HepG2 (cell line): ENCODE measurements at regions not wholly inside any gene's neighbourhood (a gene's known extent, or its start where the extent isn't known, plus 50 kb on each side); places are given as distances from the start of the nearest gene placed in this dataset.
A peak's percentile ranks its signal among the peaks of the same experiment; 100 is the strongest.

Experiments used
- ATAC-seq: fragments of 200-7000 bp; cut with Tn5 transposase; 3 replicates; pipeline ENCODE4 v1.9.1; 2020; ENCODE audit warnings: mild to moderate bottlenecking, moderate library complexity
- BruUV-seq: library from RNA; stranded (reverse); fragments of 400-500 nt; replicated peaks from 2 replicates; lab custom pipeline; 2021; lab: Mats Ljungman, UMichigan
- CTCF ChIA-PET: fragments of 300-600 bp; formaldehyde crosslinking; extraction: SDS; loops from one replicate; lab custom pipeline; 2021; ENCODE audit warnings: low total read pairs, inconsistent platforms, low intra/inter-chr PET ratio; lab: Yijun Ruan, JAX
- POLR2A ChIA-PET: fragments of 350-600 bp; sonication (Branson Sonifier 250); formaldehyde crosslinking; loops from one replicate; lab custom pipeline; 2020; ENCODE audit warnings: antibody characterized with exemption, inconsistent platforms; lab: Yijun Ruan, JAX
- DNase-seq: peaks from one replicate; pipeline ENCODE4 v3.0.0-alpha.2; 2015; ENCODE audit warnings: low spot score
- FAIRE-seq: peaks from 3 replicates; lab custom pipeline; 2011; peaks lifted over from hg19 to GRCh38; lab: Jason Lieb, UNC
- H2AFZ ChIP-seq: one replicate; pipeline ENCODE4 v1.6.1; 2011; ENCODE audit warnings: low read length, inconsistent platforms
- H3K27ac ChIP-seq: fragments of 300-600 bp; 3 replicates; pipeline ENCODE4 v1.8.0; 2011; ENCODE audit warnings: mixed run types, mild to moderate bottlenecking, mixed read lengths, low read length, inconsistent platforms; ENCODE audit not compliant: insufficient read depth; ENCODE audit errors: extremely low read length
- H3K27me3 ChIP-seq, 2 experiments: fragments of 200-600 bp in 1 of 2; 2 replicates in 1 of 2; 3 replicates in 1 of 2; pipeline versions ENCODE4 v1.6.0 to v1.8.0; 2011; ENCODE audit warnings: low read length in 2 of 2, mild to moderate bottlenecking in 2 of 2, moderate library complexity in 2 of 2, inconsistent platforms in 1 of 2; ENCODE audit not compliant: insufficient read depth in 2 of 2, control insufficient read depth in 1 of 2
- H3K36me3 ChIP-seq, 2 experiments: fragments of 200-600 bp in 1 of 2; replicated peaks in 1 of 2; 2 replicates in 1 of 2; 3 replicates in 1 of 2; pipeline versions ENCODE4 v1.5.1 to v1.8.0; 2011; ENCODE audit warnings: low read length in 2 of 2, inconsistent platforms in 1 of 2; ENCODE audit not compliant: insufficient read depth in 2 of 2, control insufficient read depth in 1 of 2
- H3K4me1 ChIP-seq: 2 replicates; pipeline ENCODE4 v1.5.1; 2012; ENCODE audit warnings: low read length, inconsistent platforms; ENCODE audit not compliant: insufficient read depth
- H3K4me2 ChIP-seq: 2 replicates; pipeline ENCODE4 v1.6.0; 2011; ENCODE audit warnings: low read depth, low read length, inconsistent platforms
- H3K4me3 ChIP-seq, 3 experiments: fragments of 200-600 bp in 1 of 3; sonication (generic), shearing (Covaris generic) in 1 of 3; replicated peaks in 1 of 3; 2 replicates each; pipeline ENCODE4 v1.5.1; 2011 to 2016; ENCODE audit warnings: low read length in 3 of 3, inconsistent platforms in 2 of 3, low read depth in 2 of 3, mild to moderate bottlenecking in 2 of 3, control low read depth in 1 of 3, mixed read lengths in 1 of 3; ENCODE audit not compliant: insufficient read depth in 1 of 3
- H3K79me2 ChIP-seq: one replicate; pipeline ENCODE4 v1.6.1; 2011; ENCODE audit warnings: low read length, inconsistent platforms; ENCODE audit not compliant: insufficient read depth
- H3K9ac ChIP-seq: 2 replicates; pipeline ENCODE4 v1.6.0; 2011; ENCODE audit warnings: mild to moderate bottlenecking, low read depth, low read length, inconsistent platforms; ENCODE audit not compliant: insufficient read depth
- H3K9me3 ChIP-seq: 2 replicates; pipeline ENCODE4 v1.5.1; 2012; ENCODE audit warnings: mild to moderate bottlenecking, low read length
- H4K20me1 ChIP-seq: 2 replicates; pipeline ENCODE4 v1.6.0; 2011; ENCODE audit warnings: inconsistent platforms, mild to moderate bottlenecking, low read length, moderate library complexity; ENCODE audit not compliant: insufficient read depth
- ATF2 ChIP-seq: sonication (generic); formaldehyde crosslinking; IDR thresholded peaks from 2 replicates; pipeline ENCODE4 v1.4.0; 2020; ENCODE audit warnings: missing genetic modification reagents
- ATM ChIP-seq: fragments of 450-650 bp; IDR thresholded peaks from 2 replicates; pipeline ENCODE4 v1.7.1; 2017; ENCODE audit warnings: mild to moderate bottlenecking, borderline replicate concordance
- BCL3 ChIP-seq: sonication (generic); formaldehyde crosslinking; IDR thresholded peaks from 2 replicates; pipeline ENCODE4 v1.5.1; 2020; ENCODE audit warnings: mild to moderate bottlenecking, missing genetic modification reagents, moderate library complexity
- CREB1 ChIP-seq, 2 experiments: fragments of 450-650 bp in 1 of 2; IDR thresholded peaks; 2 replicates each; pipeline ENCODE4 v1.6.1; 2016 to 2017; ENCODE audit warnings: control low read depth in 1 of 2, mild to moderate bottlenecking in 1 of 2, missing compliant biosample characterization in 1 of 2, missing genetic modification characterization in 1 of 2
- CREBL2 ChIP-seq: sonication (generic); formaldehyde crosslinking; IDR thresholded peaks from 2 replicates; pipeline ENCODE4 v1.8.1; 2023; ENCODE audit warnings: missing genetic modification reagents, mild to moderate bottlenecking, borderline replicate concordance
- MAFK ChIP-seq, 2 experiments: IDR thresholded peaks in 1 of 2; conservative IDR thresholded peaks in 1 of 2; 2 replicates each; pipeline ENCODE4 v1.6.1; 2011; ENCODE audit warnings: improper control_type of control experiment in 2 of 2, low read length in 2 of 2
- MAZ ChIP-seq, 2 experiments: sonication (generic) in 1 of 2; formaldehyde crosslinking in 1 of 2; IDR thresholded peaks; 2 replicates each; pipeline versions ENCODE4 v1.5.0 to v1.6.1; 2012 to 2020; ENCODE audit warnings: low read depth in 2 of 2, mild to moderate bottlenecking in 2 of 2, borderline replicate concordance in 1 of 2, improper control_type of control experiment in 1 of 2, low read length in 1 of 2, missing genetic modification reagents in 1 of 2, moderate library complexity in 1 of 2
- PRPF4 ChIP-seq: fragments of 200-400 bp; formaldehyde crosslinking; IDR thresholded peaks from 2 replicates; pipeline ENCODE4 v1.6.1; 2016; ENCODE audit warnings: low read length, low read depth; ENCODE audit not compliant: poor library complexity, severe bottlenecking
- SNAI1 ChIP-seq: sonication (generic); formaldehyde crosslinking; IDR thresholded peaks from 2 replicates; pipeline ENCODE4 v1.5.0; 2020; ENCODE audit warnings: mild to moderate bottlenecking, missing genetic modification reagents, borderline replicate concordance
- ZNF136 ChIP-seq: sonication (generic); formaldehyde crosslinking; IDR thresholded peaks from 2 replicates; pipeline ENCODE4 v1.8.1; 2022; ENCODE audit warnings: low read depth, mild to moderate bottlenecking, moderate library complexity, missing genetic modification reagents
- ZNF282 ChIP-seq: fragments of 450-650 bp; IDR thresholded peaks from 2 replicates; pipeline ENCODE4 v1.6.1; 2018; ENCODE audit not compliant: partially characterized antibody
- ZNF382 ChIP-seq: sonication (generic); formaldehyde crosslinking; IDR thresholded peaks from 2 replicates; pipeline ENCODE4 v1.5.0; 2020; ENCODE audit warnings: missing genetic modification reagents, mild to moderate bottlenecking, borderline replicate concordance
- ZNF441 ChIP-seq: sonication (generic); formaldehyde crosslinking; IDR thresholded peaks from 2 replicates; pipeline ENCODE4 v1.7.0; 2021; ENCODE audit warnings: missing genetic modification reagents, borderline replicate concordance
- ZNF883 ChIP-seq: sonication (generic); formaldehyde crosslinking; IDR thresholded peaks from 2 replicates; pipeline ENCODE4 v1.5.1; 2020; ENCODE audit warnings: mild to moderate bottlenecking, missing genetic modification reagents; ENCODE audit errors: not compliant biosample characterization
- WGBS: methylation state at CpG from one replicate; pipeline ENCODE4 v1.1.6; 2017; ENCODE audit warnings: low lambda C conversion rate; 5-methylcytosine and 5-hydroxymethylcytosine counted together
- in situ Hi-C: cut with HindIII; loops from 2 replicates; pipeline ENCODE4 v1.10.0; 2017; ENCODE audit warnings: low pct_unique_long_range_greater_than_20kb; ENCODE audit not compliant: extremely low pct_ligation_motif_present
- intact Hi-C: fragments of 100-400 bp; cut with micrococcal nuclease; formaldehyde crosslinking; loops from one replicate; pipeline ENCODE4 v1.10.0; 2022; ENCODE audit not compliant: unreplicated experiment

GRCh38 chr2:145033438-145033837 is 513.5 kb upstream of the ZEB2 start:
- intact Hi-C loops: no loop called here
- Histone ChIP-seq H2AFZ (no peak overlapping the region), H3K79me2 (no peaks in the 10 kb centered on the region), H4K20me1 (no peaks in the 10 kb centered on the region), H3K9me3 (no peaks in the 10 kb centered on the region), H3K9ac (no peak overlapping the region), H3K4me1 (no peaks in the 10 kb centered on the region), H3K4me2 (no peak overlapping the region), H3K27ac (no peak overlapping the region), H3K27me3 (no peaks in the 10 kb centered on the region), H3K4me3 (no peak overlapping the region), H3K36me3 (no peaks in the 10 kb centered on the region)
- CTCF ChIA-PET: no interaction called here
- ATAC-seq: no peak
- POLR2A ChIA-PET: no interaction called here
- in situ Hi-C loops: no loop called here
- no TSS peak for BruUV-seq
- WGBS: 7% methylated on average over 1 of the region's 1 CpG
- no peak for DNase-seq
- FAIRE-seq: no peak
- 0 out of 2 replicates have a peak, but pooled peaks have one; percentile 13 for TF ChIP-seq CREB1 (IDR thresholded peaks at IDR 0.05)
- TF ChIP-seq CREB1 (CRISPR knock-in tag; IDR thresholded peaks at IDR 0.05): no peak
- no peak for TF ChIP-seq ZNF883 (CRISPR knock-in tag)
- TF ChIP-seq MAZ (IDR thresholded peaks at IDR 0.05; ENCODE audit: borderline replicate concordance, low read depth, low read length): no peak
- no peak for TF ChIP-seq MAZ (CRISPR knock-in tag; IDR thresholded peaks at IDR 0.05; ENCODE audit: low read depth)
- no peak for TF ChIP-seq PRPF4
- TF ChIP-seq MAFK (conservative IDR thresholded peaks at IDR 0.05 in 1 of 2, IDR thresholded peaks at IDR 0.05 in 1 of 2; ENCODE audit: low read length in 2 of 2): peak; percentile 32 to 47; a peak in 3 of 4 replicates

GRCh38 chr2:145032791-145033190 is 512.9 kb upstream of the ZEB2 start:
- no peaks in the 10 kb centered on the region for H3K4me1 ChIP-seq
- ATAC-seq (no peak), FAIRE-seq (no peak), DNase-seq (no peak)
- in situ Hi-C loops (no loop called here), intact Hi-C loops (no loop called here)
- H3K79me2 ChIP-seq: no peaks in the 10 kb centered on the region
- ChIA-PET CTCF (no interaction called here), POLR2A (no interaction called here)
- no peaks in the 10 kb centered on the region for H3K36me3 ChIP-seq
- no TSS peak for BruUV-seq
- no peak overlapping the region for H3K4me3 ChIP-seq
- no peak overlapping the region for H3K4me2 ChIP-seq
- H3K9me3 ChIP-seq: no peaks in the 10 kb centered on the region
- no peak overlapping the region for H2AFZ ChIP-seq
- 2% methylated on average over 2 of the region's 2 CpGs for WGBS
- no peaks in the 10 kb centered on the region for H4K20me1 ChIP-seq
- H3K27me3 ChIP-seq: no peaks in the 10 kb centered on the region
- no peak overlapping the region for H3K9ac ChIP-seq
- no peak overlapping the region for H3K27ac ChIP-seq
- TF ChIP-seq ZNF282: no peak
- no peak for TF ChIP-seq ATM
- TF ChIP-seq ZNF441 (CRISPR knock-in tag): no peak
- no peak for TF ChIP-seq BCL3
- no peak for TF ChIP-seq ATF2 (CRISPR knock-in tag)
- no peak for TF ChIP-seq ZNF136 (CRISPR knock-in tag)
- TF ChIP-seq SNAI1 (CRISPR knock-in tag): no peak
- no peak for TF ChIP-seq CREBL2 (CRISPR knock-in tag)
- TF ChIP-seq ZNF382 (CRISPR knock-in tag): no peak
